GM21576 (cell line): ENCODE measurements at regions not wholly inside any gene's neighbourhood (a gene's known extent, or its start where the extent isn't known, plus 50 kb on each side); places are given as distances from the start of the nearest gene placed in this dataset.
A peak's percentile ranks its signal among the peaks of the same experiment; 100 is the strongest.
"Not testable (repeated sequence)": the region's sequence is repeated elsewhere in the genome, so short reads cannot be mapped to it uniquely, and the experiment has no call there.

ENCODE experiments used
- ATAC-seq: cut with Tn5 transposase; IDR thresholded peaks from one replicate; pipeline ENCODE4 v1.9.1; 2021; ENCODE audit warnings: mild to moderate bottlenecking, moderate library complexity; ENCODE audit not compliant: unreplicated experiment

- ATAC-seq = no peak
Measured at GRCh38 chr2:194095359-194095758, 1561.7 kb upstream of the SLC39A10 start.

DNA sequence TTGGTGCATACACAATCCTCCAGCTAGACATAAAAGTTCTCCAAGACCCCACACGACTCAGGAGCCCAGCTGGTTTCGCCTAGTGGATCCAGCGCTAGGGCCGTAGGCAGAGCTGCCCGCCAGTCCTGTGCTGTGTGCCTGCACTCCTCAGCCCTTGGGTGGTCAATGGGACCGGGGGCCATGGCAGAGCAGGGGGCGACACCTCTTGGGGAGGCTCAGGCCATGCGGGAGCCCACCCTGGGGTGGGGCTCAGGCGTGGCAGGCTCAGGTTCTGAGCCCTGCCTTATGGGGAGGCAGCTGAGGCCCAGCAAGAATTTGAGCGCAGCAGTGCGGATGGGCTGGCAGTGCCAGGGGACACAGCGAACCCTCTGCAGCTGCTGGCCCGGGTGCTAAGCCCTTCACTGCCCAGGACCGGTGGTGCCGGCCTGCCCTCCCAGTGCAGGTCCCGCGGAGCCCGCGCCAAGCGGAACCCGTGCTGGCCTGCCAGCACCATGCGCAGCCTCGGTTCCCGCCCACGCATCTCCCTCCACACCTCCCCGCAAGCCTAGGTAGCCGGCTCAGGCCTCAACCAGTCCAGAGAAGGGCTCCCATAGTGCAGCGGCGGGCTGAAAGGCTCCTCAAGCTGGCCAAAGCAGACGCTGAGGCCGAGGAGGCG lies 1566.6 kb upstream of the SLC39A10 start:
- ATAC-seq = no peak

DNA sequence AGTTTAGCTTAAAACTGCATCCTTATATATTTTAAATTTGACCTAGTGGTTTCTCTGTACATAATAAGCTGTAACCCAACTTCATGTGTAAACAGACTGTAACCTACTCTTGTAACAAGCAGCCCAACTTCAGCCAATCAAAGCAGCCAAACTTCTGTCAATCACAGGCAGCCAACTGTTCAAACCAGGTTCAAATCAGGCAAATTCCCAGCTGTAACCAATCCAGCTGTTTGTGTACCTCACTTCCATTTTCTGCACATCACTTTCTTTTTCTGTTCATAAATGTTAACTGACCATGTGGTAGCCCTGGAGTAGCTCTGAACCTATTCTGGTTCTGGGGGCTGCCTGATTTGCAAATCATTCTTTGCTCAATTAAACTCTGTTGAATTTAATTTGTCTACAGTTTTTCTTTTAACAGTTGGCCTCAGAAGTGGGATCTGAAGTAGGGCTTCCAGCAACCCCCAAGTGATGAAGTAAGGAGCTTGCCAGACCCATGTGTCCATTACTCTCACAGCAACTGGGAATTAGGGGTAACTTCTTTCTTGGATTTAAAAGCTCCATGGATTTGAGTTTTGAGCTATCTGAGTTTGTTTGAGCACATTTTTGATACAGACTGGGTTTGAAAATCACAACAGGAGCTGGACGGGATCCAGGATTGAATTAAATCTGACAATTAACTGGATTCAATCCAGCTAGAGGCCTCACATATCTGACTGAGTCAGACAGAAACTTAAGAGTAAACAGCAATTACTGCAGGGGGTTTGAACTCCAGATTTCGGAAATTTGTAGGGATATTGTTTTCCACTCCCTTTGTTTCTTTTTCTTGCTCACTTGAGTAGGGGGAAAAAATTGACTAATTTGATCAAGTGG lies 1569.7 kb upstream of the SLC39A10 start:
- peak; percentile 45 for ATAC-seq

DNA sequence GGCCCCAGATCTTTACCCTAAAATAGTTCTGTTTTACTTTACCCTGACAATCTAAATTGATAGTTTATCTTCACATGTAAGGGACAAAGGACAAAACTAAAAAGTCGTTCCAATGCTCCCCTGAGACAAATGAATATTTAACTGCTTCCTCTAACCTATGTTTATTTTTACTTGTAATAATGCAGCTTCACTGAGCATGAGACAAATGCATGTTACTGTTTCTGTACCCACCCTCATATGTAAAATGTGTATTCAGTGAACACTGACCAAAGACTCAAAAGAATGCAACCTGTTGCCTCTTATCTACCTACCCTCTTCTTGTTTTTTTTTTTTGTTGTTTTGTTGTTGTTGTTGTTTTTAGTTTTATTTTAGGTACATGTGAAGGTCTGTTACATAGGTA lies 1570.9 kb upstream of the SLC39A10 start:
- ATAC-seq = no peak

- ATAC-seq = no peak
Measured at GRCh38 chr2:194079989-194080388, 1577.0 kb upstream of the SLC39A10 start.

DNA sequence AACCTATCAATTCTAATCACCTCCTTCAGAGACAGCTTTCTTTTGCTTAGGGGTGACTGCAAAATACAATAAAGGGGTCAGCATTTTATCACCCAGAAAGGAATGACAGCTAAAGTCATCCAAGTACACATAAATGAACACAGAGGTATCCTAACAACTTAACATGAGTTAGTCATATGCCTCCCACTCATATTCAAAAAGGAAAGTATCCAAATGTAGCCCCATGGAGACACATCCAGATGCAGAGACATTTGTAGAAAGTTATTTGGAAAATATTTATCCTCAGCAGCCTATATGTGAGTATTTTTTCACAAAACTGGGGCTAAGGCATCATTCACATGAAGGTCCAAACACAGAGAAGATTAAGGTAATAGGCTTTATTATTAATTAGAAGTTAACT lies 1579.7 kb upstream of the SLC39A10 start:
- ATAC-seq = no peak

GRCh38 chr2:194062401-194062800 lies 1594.6 kb upstream of the SLC39A10 start:
- ATAC-seq = no peak

- ATAC-seq = no peak
Measured at GRCh38 chr2:194060269-194060668, 1596.8 kb upstream of the SLC39A10 start.

GRCh38 chr2:194054313-194054712 lies 1602.7 kb upstream of the SLC39A10 start:
- no peak for ATAC-seq

GRCh38 chr2:194044321-194044720 lies 1612.7 kb upstream of the SLC39A10 start:
- ATAC-seq = no peak

- not testable (repeated sequence) for ATAC-seq
Measured at GRCh38 chr2:194021130-194021529, 1635.9 kb upstream of the SLC39A10 start.

DNA sequence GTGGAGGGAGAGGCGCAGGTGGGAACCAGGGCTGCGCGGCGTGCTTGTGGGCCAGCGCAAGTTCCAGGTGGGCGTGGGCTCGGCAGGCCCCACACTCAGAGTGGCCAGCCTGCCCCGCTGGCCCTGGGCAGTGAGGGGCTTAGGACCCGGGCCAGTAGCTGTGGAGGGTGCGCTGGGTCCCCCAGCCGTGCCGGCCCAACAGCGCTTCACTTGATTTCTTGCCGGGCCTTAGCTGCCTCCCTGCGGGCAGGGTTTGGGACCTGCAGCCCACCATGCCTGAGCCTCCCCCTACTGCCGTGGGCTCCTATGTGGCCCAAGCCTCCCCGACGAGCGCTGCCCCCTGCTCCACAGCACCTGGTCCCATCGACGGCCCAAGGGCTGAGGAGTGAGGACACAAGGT lies 1636.9 kb upstream of the SLC39A10 start:
- no peak for ATAC-seq

- ATAC-seq = no peak
Measured at GRCh38 chr2:194015751-194016150, 1641.3 kb upstream of the SLC39A10 start.

DNA sequence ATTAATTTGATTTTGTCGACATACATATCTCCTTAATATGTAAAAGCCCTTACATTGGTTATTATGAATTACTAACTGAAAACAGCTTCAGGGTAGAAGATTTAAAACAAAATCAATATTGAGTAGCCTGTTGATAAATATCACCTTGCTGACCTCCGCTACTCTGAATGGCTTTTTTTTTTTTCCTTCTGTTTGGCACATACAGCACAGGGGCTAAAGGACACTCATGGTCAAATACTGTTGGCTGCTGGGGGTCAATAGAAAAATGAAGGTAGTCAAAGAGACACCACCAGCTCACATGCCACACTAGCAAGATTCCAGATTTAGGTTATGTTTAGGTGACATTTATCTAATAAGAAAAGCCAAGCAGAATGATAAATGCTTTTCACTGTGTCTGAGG lies 1642.4 kb upstream of the SLC39A10 start:
- no peak for ATAC-seq

DNA sequence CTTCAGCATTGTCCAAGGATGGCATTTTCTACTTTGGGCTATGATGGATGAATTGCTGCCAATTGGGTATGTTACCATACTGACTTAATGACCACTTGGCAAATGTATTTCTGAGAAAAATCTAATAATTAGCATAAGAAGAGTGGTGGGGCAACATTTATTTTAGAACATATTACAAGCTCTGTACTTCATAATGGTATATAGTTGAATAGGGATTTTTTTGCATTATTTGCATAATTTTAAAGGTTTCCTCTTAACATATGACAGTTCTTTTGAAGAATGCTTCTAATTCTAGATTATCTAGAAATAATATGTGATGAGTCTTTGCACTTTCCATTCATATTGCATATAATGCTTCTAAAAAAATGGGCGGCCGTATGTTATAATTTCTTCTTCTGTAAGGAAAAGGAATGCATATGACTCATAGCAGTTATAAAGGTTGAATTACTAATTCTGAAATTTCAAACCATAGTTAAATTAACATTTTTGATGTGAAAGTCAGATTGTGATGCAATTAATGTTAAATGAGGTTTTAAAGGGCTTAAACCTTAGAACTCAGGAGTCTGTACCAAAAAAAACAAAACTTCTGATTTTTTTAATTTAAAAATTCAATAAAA lies 1652.3 kb upstream of the SLC39A10 start:
- ATAC-seq = no peak

DNA sequence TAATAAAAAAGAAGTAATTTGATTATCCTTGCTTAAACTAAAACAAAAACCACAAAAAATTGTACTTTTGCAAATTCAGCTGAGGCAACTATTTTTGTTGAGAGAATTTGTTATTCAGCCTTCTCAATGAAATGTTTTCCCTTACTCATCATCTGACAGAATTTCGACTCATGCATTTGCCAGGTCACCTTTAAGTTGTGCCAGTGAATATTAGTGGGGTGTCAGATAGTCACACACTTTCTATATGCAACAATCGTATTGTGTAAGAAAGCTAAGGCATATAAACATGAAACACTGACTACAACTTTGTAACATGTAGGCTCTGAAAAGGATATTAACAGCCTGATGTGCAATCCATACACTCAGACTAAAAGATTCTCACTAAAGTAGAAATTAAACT lies 1653.1 kb upstream of the SLC39A10 start:
- no peak for ATAC-seq

- ATAC-seq = no peak
Measured at GRCh38 chr2:194002699-194003368, 1654.2 kb upstream of the SLC39A10 start.

- no peak for ATAC-seq
Measured at GRCh38 chr2:193990868-193991267, 1666.2 kb upstream of the SLC39A10 start.

DNA sequence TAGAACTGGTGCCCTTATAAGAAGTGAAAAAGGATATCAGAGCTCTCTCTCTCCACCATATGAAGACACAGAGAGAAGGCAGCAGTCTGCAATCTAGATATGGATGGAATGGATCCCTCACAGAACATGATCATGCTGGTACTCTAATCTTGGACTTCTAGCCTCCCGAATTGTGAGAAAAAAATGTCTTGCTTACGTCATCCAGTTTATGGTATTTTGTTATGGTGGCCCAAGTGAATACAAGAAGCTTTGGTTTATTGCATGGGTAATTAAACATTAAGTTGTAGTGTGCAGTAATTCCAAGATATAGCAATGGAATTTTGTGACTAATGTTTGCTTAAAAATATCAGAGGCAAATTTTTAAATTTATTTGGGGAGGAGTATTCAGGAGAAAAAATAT lies 1667.4 kb upstream of the SLC39A10 start:
- ATAC-seq = no peak

DNA sequence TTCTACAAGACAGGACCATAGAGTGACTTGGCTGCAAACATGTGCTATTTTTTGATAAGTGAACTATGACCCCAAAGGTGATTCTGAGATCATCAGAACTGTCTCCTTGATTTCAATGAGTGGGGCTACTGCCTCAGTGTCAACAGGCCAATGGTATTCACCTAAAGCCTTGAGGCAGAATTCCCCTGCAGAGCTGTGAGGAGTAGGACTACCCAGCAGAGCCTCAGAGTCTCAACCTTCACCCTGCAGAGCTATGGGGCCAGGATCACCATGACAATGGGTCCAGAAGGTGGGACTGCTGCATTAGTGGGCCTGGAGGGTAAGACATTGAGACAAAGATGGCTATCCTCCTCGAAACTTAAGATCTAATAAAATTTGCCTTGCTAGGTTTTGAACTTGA lies 1668.2 kb upstream of the SLC39A10 start:
- ATAC-seq = no peak

- ATAC-seq = no peak
Measured at GRCh38 chr2:193985272-193985671, 1671.8 kb upstream of the SLC39A10 start.
